PC-9 (cell line): ENCODE measurements at regions not wholly inside any gene's neighbourhood (a gene's known extent, or its start where the extent isn't known, plus 50 kb on each side); places are given as distances from the start of the nearest gene placed in this dataset.

Experiments
- BruUV-seq: library from RNA; stranded (reverse); fragments of 400-500 nt; replicated peaks from 2 replicates; lab custom pipeline; 2021; lab: Mats Ljungman, UMichigan
- CTCF ChIA-PET: fragments of 300-600 bp; sonication (Branson Sonifier 250); formaldehyde crosslinking; loops from one replicate; lab custom pipeline; 2022; ENCODE audit warnings: antibody characterized with exemption; lab: Charles Lee
- POLR2A ChIA-PET: fragments of 300-600 bp; sonication (Branson Sonifier 250); formaldehyde crosslinking; loops from one replicate; lab custom pipeline; 2022; ENCODE audit warnings: antibody characterized with exemption; ENCODE audit not compliant: unreplicated experiment; lab: Charles Lee
- DNase-seq, 2 experiments: peaks; one replicate each; pipeline versions ENCODE4 v3.0.0 to v3.0.0-alpha.2; 2015 to 2022; ENCODE audit warnings: mixed read lengths in 1 of 2
- H2AFZ ChIP-seq: fragments of 200-600 bp; sonication (generic); 2 replicates; pipeline ENCODE4 v1.8.1; 2017; ENCODE audit warnings: antibody characterized with exemption
- H3F3A ChIP-seq: fragments of 200-600 bp; sonication (generic); 2 replicates; pipeline ENCODE4 v1.8.1; 2017; ENCODE audit warnings: antibody characterized with exemption, mild to moderate bottlenecking, low read depth; ENCODE audit not compliant: insufficient read depth
- H3K27ac ChIP-seq: fragments of 200-600 bp; sonication (generic); 2 replicates; pipeline ENCODE4 v1.6.1; 2016; ENCODE audit warnings: mixed run types
- H3K27me3 ChIP-seq: fragments of 200-600 bp; sonication (generic); 2 replicates; pipeline ENCODE4 v1.6.1; 2016; ENCODE audit warnings: low read depth, mixed run types; ENCODE audit not compliant: insufficient read depth
- H3K36me3 ChIP-seq: fragments of 200-600 bp; sonication (generic); 2 replicates; pipeline ENCODE4 v1.6.1; 2016; ENCODE audit warnings: low read depth, mixed run types
- H3K4me1 ChIP-seq: fragments of 200-600 bp; sonication (generic); replicated peaks from 2 replicates; pipeline ENCODE4 v1.6.1; 2016; ENCODE audit warnings: mixed run types; ENCODE audit not compliant: insufficient read depth
- H3K4me2 ChIP-seq: fragments of 200-600 bp; sonication (generic); 2 replicates; pipeline ENCODE4 v1.6.1; 2017; ENCODE audit warnings: mixed run types
- H3K4me3 ChIP-seq: fragments of 200-600 bp; sonication (generic); 2 replicates; pipeline ENCODE4 v1.6.1; 2016; ENCODE audit warnings: mixed run types
- H3K79me2 ChIP-seq: fragments of 200-600 bp; sonication (generic); 2 replicates; pipeline ENCODE4 v1.6.1; 2017; ENCODE audit warnings: low read depth, mixed run types
- H3K9me2 ChIP-seq: fragments of 200-600 bp; sonication (generic); 2 replicates; pipeline ENCODE4 v1.8.1; 2017; ENCODE audit warnings: mild to moderate bottlenecking; ENCODE audit not compliant: insufficient read depth
- H3K9me3 ChIP-seq: fragments of 200-600 bp; sonication (generic); 2 replicates; pipeline ENCODE4 v1.8.1; 2016; ENCODE audit warnings: low read depth; ENCODE audit not compliant: insufficient read depth
- H4K20me1 ChIP-seq: fragments of 200-600 bp; sonication (generic); 2 replicates; pipeline ENCODE4 v1.8.1; 2017; ENCODE audit not compliant: insufficient read depth
- CTCF ChIP-seq: fragments of 200-600 bp; sonication (generic); conservative IDR thresholded peaks from 2 replicates; pipeline ENCODE4 v1.6.1; 2017; ENCODE audit warnings: mixed run types, antibody characterized with exemption, mild to moderate bottlenecking, moderate library complexity
- EZH2 ChIP-seq: fragments of 200-600 bp; sonication (generic); IDR thresholded peaks from 2 replicates; pipeline ENCODE4 v1.8.0; 2017; ENCODE audit warnings: antibody characterized with exemption, low read depth
- intact Hi-C: fragments of 100-400 bp; cut with micrococcal nuclease; formaldehyde crosslinking; loops from one replicate; pipeline ENCODE4 v1.10.0; 2022; ENCODE audit not compliant: unreplicated experiment

GRCh38 chr5:57859626-57860025, 377.0 kb upstream of the ACTBL2 start:
- intact Hi-C loops: no loop called here
- no peak overlapping the region for H3K27ac ChIP-seq
- peaks cover 31% of the 10 kb centered on the region for H3K4me1 ChIP-seq
- no peak overlapping the region for H3K4me3 ChIP-seq
- no peak overlapping the region for H3K4me2 ChIP-seq
- H3K36me3 ChIP-seq: no peaks in the 10 kb centered on the region
- DNase-seq: no peak
- H3K27me3 ChIP-seq: no peaks in the 10 kb centered on the region
- no peaks in the 10 kb centered on the region for H3K79me2 ChIP-seq
- POLR2A ChIA-PET: no interaction called here
- no TSS peak for BruUV-seq
- CTCF ChIA-PET: no interaction called here
- peaks cover 3% of the 10 kb centered on the region; the same call in 1 of the 2 replicates for H3K9me3 ChIP-seq
- peaks cover 21% of the 10 kb centered on the region for H3F3A ChIP-seq
- no peak overlapping the region for H2AFZ ChIP-seq
- H4K20me1 ChIP-seq: no peaks in the 10 kb centered on the region
- H3K9me2 ChIP-seq: no peaks in the 10 kb centered on the region
- TF ChIP-seq CTCF (no peak), EZH2 (no peak)

- no peak overlapping the region for H3K4me2 ChIP-seq
- H2AFZ ChIP-seq: no peak overlapping the region
- intact Hi-C loops: no loop called here
- TF ChIP-seq EZH2 (no peak), CTCF (no peak)
- H3K4me3 ChIP-seq: no peak overlapping the region
- no peaks in the 10 kb centered on the region for H3K9me2 ChIP-seq
- H3K36me3 ChIP-seq: no peaks in the 10 kb centered on the region
- peaks cover 3% of the 10 kb centered on the region; the same call in 1 of the 2 replicates for H3K9me3 ChIP-seq
- H3K4me1 ChIP-seq: peaks cover 28% of the 10 kb centered on the region
- no peaks in the 10 kb centered on the region for H3K27me3 ChIP-seq
- no peak for DNase-seq
- H3K27ac ChIP-seq: no peak overlapping the region
- H4K20me1 ChIP-seq: no peaks in the 10 kb centered on the region
- peaks cover 21% of the 10 kb centered on the region for H3F3A ChIP-seq
- no TSS peak for BruUV-seq
- no peaks in the 10 kb centered on the region for H3K79me2 ChIP-seq
- ChIA-PET CTCF (no interaction called here), POLR2A (no interaction called here)
These were observed 376.3 kb upstream of the ACTBL2 start for GRCh38 chr5:57858905-57859304.

- peaks cover 18% of the 10 kb centered on the region for H3F3A ChIP-seq
- TF ChIP-seq CTCF (no peak), EZH2 (no peak)
- no peaks in the 10 kb centered on the region for H3K27me3 ChIP-seq
- H3K4me3 ChIP-seq: no peak overlapping the region
- no peak overlapping the region for H2AFZ ChIP-seq
- no peaks in the 10 kb centered on the region for H3K36me3 ChIP-seq
- H3K27ac ChIP-seq: no peak overlapping the region
- H3K9me3 ChIP-seq: peaks cover 3% of the 10 kb centered on the region
- CTCF ChIA-PET: no interaction called here
- POLR2A ChIA-PET: interaction anchor here (0.6 kb wide), 1 partner anchor 724 kb away, joined by 4 read pairs; no protein-coding TSS in a partner anchor
- no peaks in the 10 kb centered on the region for H3K9me2 ChIP-seq
- DNase-seq: no peak
- no TSS peak for BruUV-seq
- H3K4me2 ChIP-seq: no peak overlapping the region
- intact Hi-C loops: no loop called here
- H4K20me1 ChIP-seq: no peaks in the 10 kb centered on the region
- no peaks in the 10 kb centered on the region for H3K79me2 ChIP-seq
- H3K4me1 ChIP-seq: peaks cover 16% of the 10 kb centered on the region
These were observed 375.1 kb upstream of the ACTBL2 start for GRCh38 chr5:57857696-57858095.
